ENCODE measurements at regions not wholly inside any gene's neighbourhood (a gene's known extent, or its start where the extent isn't known, plus 50 kb on each side); places are given as distances from the start of the nearest gene placed in this dataset.

GRCh38 chr4:117814277-117815246 is 219.7 kb upstream of the NDST3 start:
- TF ChIP-seq POLR2AphosphoS5 (IDR thresholded peaks at IDR 0.05; ENCODE audit: low read depth, low read length) (no peak), SIN3A (IDR thresholded peaks at IDR 0.05; ENCODE audit: borderline replicate concordance, insufficient read depth, low read depth, low read length) (no peak), REST (IDR thresholded peaks at IDR 0.05; ENCODE audit: insufficient read depth in 1 of 2, low read depth in 2 of 2, low read length in 1 of 2) (no peak)
- TF ChIP-seq, protein P1, sequence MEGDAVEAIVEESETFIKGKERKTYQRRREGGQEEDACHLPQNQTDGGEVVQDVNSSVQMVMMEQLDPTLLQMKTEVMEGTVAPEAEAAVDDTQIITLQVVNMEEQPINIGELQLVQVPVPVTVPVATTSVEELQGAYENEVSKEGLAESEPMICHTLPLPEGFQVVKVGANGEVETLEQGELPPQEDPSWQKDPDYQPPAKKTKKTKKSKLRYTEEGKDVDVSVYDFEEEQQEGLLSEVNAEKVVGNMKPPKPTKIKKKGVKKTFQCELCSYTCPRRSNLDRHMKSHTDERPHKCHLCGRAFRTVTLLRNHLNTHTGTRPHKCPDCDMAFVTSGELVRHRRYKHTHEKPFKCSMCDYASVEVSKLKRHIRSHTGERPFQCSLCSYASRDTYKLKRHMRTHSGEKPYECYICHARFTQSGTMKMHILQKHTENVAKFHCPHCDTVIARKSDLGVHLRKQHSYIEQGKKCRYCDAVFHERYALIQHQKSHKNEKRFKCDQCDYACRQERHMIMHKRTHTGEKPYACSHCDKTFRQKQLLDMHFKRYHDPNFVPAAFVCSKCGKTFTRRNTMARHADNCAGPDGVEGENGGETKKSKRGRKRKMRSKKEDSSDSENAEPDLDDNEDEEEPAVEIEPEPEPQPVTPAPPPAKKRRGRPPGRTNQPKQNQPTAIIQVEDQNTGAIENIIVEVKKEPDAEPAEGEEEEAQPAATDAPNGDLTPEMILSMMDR (IDR thresholded peaks at IDR 0.05), result no peak
